GM21717 (cell line): ENCODE measurements at regions not wholly inside any gene's neighbourhood (a gene's known extent, or its start where the extent isn't known, plus 50 kb on each side); places are given as distances from the start of the nearest gene placed in this dataset.

ENCODE experiments used
- ATAC-seq: cut with Tn5 transposase; IDR thresholded peaks from one replicate; pipeline ENCODE4 v1.9.1; 2021; ENCODE audit warnings: mild to moderate bottlenecking, moderate library complexity; ENCODE audit not compliant: unreplicated experiment

GRCh38 chr6:44701637-44702101 is 314.2 kb downstream of the CDC5L start:
- ATAC-seq: no peak

GRCh38 chr6:44702292-44702691 is 314.8 kb downstream of the CDC5L start:
- no peak for ATAC-seq

GRCh38 chr6:44704240-44705150 is 317.0 kb downstream of the CDC5L start:
- peak; percentile 66 for ATAC-seq

GRCh38 chr6:44705596-44705995 is 318.1 kb downstream of the CDC5L start:
- no peak for ATAC-seq

- no peak for ATAC-seq
Observed at GRCh38 chr6:44706011-44706410, 318.5 kb downstream of the CDC5L start.

GRCh38 chr6:44708208-44708607 is 320.7 kb downstream of the CDC5L start:
- no peak for ATAC-seq

- ATAC-seq: no peak
Observed at GRCh38 chr6:44712353-44713111, 325.0 kb downstream of the CDC5L start.

GRCh38 chr6:44715188-44715587 is 327.7 kb downstream of the CDC5L start:
- no peak for ATAC-seq

- no peak for ATAC-seq
Observed at GRCh38 chr6:44715925-44716324, 328.4 kb downstream of the CDC5L start.

GRCh38 chr6:44717431-44717830 is 329.9 kb downstream of the CDC5L start:
- no peak for ATAC-seq

GRCh38 chr6:44721954-44722578 is 334.6 kb downstream of the CDC5L start:
- no peak for ATAC-seq

- ATAC-seq: no peak
Observed at GRCh38 chr6:44722736-44723135, 335.2 kb downstream of the CDC5L start.

- ATAC-seq: no peak
Observed at GRCh38 chr6:44723439-44724197, 336.1 kb downstream of the CDC5L start.

GRCh38 chr6:44725070-44725469 is 337.6 kb downstream of the CDC5L start:
- no peak for ATAC-seq

- no peak for ATAC-seq
Observed at GRCh38 chr6:44727651-44728630, 340.4 kb downstream of the CDC5L start.

GRCh38 chr6:44730771-44731391 is 343.4 kb downstream of the CDC5L start:
- ATAC-seq: no peak

GRCh38 chr6:44731485-44732095 is 344.1 kb downstream of the CDC5L start:
- no peak for ATAC-seq

GRCh38 chr6:44732243-44732642 is 344.7 kb downstream of the CDC5L start:
- ATAC-seq: no peak

GRCh38 chr6:44733126-44733525 is 345.6 kb downstream of the CDC5L start:
- ATAC-seq: no peak
